Endothelial cell of umbilical vein (primary cell): ENCODE measurements at regions not wholly inside any gene's neighbourhood (a gene's known extent, or its start where the extent isn't known, plus 50 kb on each side); places are given as distances from the start of the nearest gene placed in this dataset.

ENCODE experiments used
- BruUV-seq: library from RNA; stranded (reverse); fragments of 400-500 nt; replicated peaks from 2 replicates; lab custom pipeline; 2021; lab: Mats Ljungman, UMichigan
- CTCF ChIA-PET: fragments of 300-600, 350-600 bp; sonication (Branson Sonifier 250); formaldehyde crosslinking; loops from one replicate; lab custom pipeline; 2021; ENCODE audit warnings: antibody characterized with exemption, inconsistent platforms; lab: Charles Lee
- POLR2A ChIA-PET: fragments of 300-600, 350-600 bp; sonication (Branson Sonifier 250); formaldehyde crosslinking; loops from one replicate; lab custom pipeline; 2021; ENCODE audit warnings: antibody characterized with exemption, inconsistent platforms; lab: Charles Lee
- DNase-seq: peaks from one replicate; pipeline ENCODE4 v3.0.0-alpha.2; 2011; ENCODE audit warnings: low read depth, low spot score
- FAIRE-seq: peaks from 2 replicates; lab custom pipeline; 2011; peaks lifted over from hg19 to GRCh38; lab: Jason Lieb, UNC
- H2AFZ ChIP-seq: 2 replicates; pipeline ENCODE4 v1.6.0; 2012; ENCODE audit warnings: low read depth, low read length, control low read depth, inconsistent platforms
- H3K27ac ChIP-seq: 2 replicates; pipeline ENCODE4 v1.5.1; 2011; ENCODE audit warnings: low read depth, mild to moderate bottlenecking, control low read depth, low read length, moderate library complexity; ENCODE audit not compliant: insufficient read depth
- H3K27me3 ChIP-seq, 2 experiments: 2 replicates each; pipeline versions ENCODE4 v1.6.0 to v1.6.1; 2011; ENCODE audit warnings: low read length in 2 of 2, mixed read lengths in 1 of 2; ENCODE audit not compliant: control insufficient read depth in 2 of 2, insufficient read depth in 2 of 2
- H3K36me3 ChIP-seq, 2 experiments: 2 replicates in 1 of 2; 3 replicates in 1 of 2; pipeline ENCODE4 v1.5.1; 2011; ENCODE audit warnings: low read length in 2 of 2, mild to moderate bottlenecking in 1 of 2, moderate library complexity in 1 of 2; ENCODE audit not compliant: control insufficient read depth in 2 of 2, insufficient read depth in 2 of 2; ENCODE audit errors: extremely low read depth in 1 of 2
- H3K4me1 ChIP-seq: 3 replicates; pipeline ENCODE4 v1.5.1; 2011; ENCODE audit warnings: mild to moderate bottlenecking, low read length; ENCODE audit not compliant: control insufficient read depth, insufficient read depth; ENCODE audit errors: extremely low read depth
- H3K4me2 ChIP-seq: 2 replicates; pipeline ENCODE4 v1.6.1; 2011; ENCODE audit warnings: low read length, control low read depth, mixed read lengths; ENCODE audit not compliant: insufficient read depth
- H3K4me3 ChIP-seq, 3 experiments: fragments of 200-600 bp in 1 of 3; sonication (generic), shearing (Covaris generic) in 1 of 3; replicated peaks in 1 of 3; 2 replicates each; pipeline ENCODE4 v1.5.1; 2011 to 2016; ENCODE audit warnings: control low read depth in 3 of 3, low read length in 3 of 3, mild to moderate bottlenecking in 2 of 3, inconsistent platforms in 1 of 3, low read depth in 1 of 3, moderate library complexity in 1 of 3; ENCODE audit not compliant: insufficient read depth in 1 of 3
- H3K79me2 ChIP-seq: 2 replicates; pipeline ENCODE4 v1.6.0; 2012; ENCODE audit warnings: low read length, inconsistent platforms; ENCODE audit not compliant: control insufficient read depth, insufficient read depth
- H3K9ac ChIP-seq: replicated peaks from 2 replicates; pipeline ENCODE3; 2011; ENCODE audit warnings: low read length, control low read depth; ENCODE audit not compliant: insufficient read depth; ENCODE audit errors: extremely low read depth
- H3K9me1 ChIP-seq: replicated peaks from 3 replicates; pipeline ENCODE4 v1.6.0; 2011; ENCODE audit warnings: mild to moderate bottlenecking, low read length; ENCODE audit not compliant: control insufficient read depth, insufficient read depth; ENCODE audit errors: extremely low read depth
- H3K9me3 ChIP-seq: replicated peaks from 2 replicates; pipeline ENCODE4 v1.5.1; 2012; ENCODE audit warnings: low read length, inconsistent platforms; ENCODE audit not compliant: control insufficient read depth, insufficient read depth
- H4K20me1 ChIP-seq: replicated peaks from 2 replicates; pipeline ENCODE3; 2011; ENCODE audit warnings: mild to moderate bottlenecking, low read length; ENCODE audit not compliant: control insufficient read depth, insufficient read depth; ENCODE audit errors: extremely low read depth
- EZH2 ChIP-seq: IDR thresholded peaks from 2 replicates; pipeline ENCODE4 v1.6.1; 2012; ENCODE audit warnings: borderline replicate concordance, low read depth, mild to moderate bottlenecking, moderate library complexity, low read length, inconsistent platforms; ENCODE audit not compliant: severe bottlenecking
- FOS ChIP-seq: IDR thresholded peaks from 2 replicates; pipeline ENCODE4 v1.6.1; 2011; ENCODE audit warnings: mild to moderate bottlenecking, low read length, moderate library complexity, borderline replicate concordance; ENCODE audit not compliant: insufficient read depth
- GATA2 ChIP-seq: IDR thresholded peaks from 2 replicates; pipeline ENCODE4 v1.7.0; 2011; ENCODE audit warnings: low read depth, mild to moderate bottlenecking, moderate library complexity, mixed read lengths, low read length; ENCODE audit not compliant: insufficient read length, insufficient read depth
- JUN ChIP-seq: IDR thresholded peaks from 2 replicates; pipeline ENCODE4 v1.6.1; 2011; ENCODE audit warnings: borderline replicate concordance, low read depth; ENCODE audit not compliant: insufficient read length, insufficient read depth
- MYC ChIP-seq: IDR thresholded peaks from one replicate; pipeline ENCODE4 v1.6.1; 2011; ENCODE audit warnings: mild to moderate bottlenecking, low read depth, low read length
- POLR2A ChIP-seq: IDR thresholded peaks from 2 replicates; pipeline ENCODE4 v1.6.1; 2012; ENCODE audit warnings: low read depth, mild to moderate bottlenecking, control low read depth, low read length
- POLR2AphosphoS5 ChIP-seq: IDR thresholded peaks from 2 replicates; pipeline ENCODE4 v1.6.1; 2012; ENCODE audit warnings: low read depth, mild to moderate bottlenecking, control low read depth, low read length, moderate library complexity; ENCODE audit not compliant: insufficient read depth
- dilution Hi-C: fragments of 300-500 bp; cut with MboI; formaldehyde crosslinking; loops from one replicate; pipeline ENCODE4 v1.15.0; 2019; ENCODE audit warnings: low sequenced_read_pairs; ENCODE audit not compliant: extremely low pct_ligation_motif_present
- intact Hi-C: fragments of 100-400 bp; cut with micrococcal nuclease; formaldehyde crosslinking; loops from one replicate; pipeline ENCODE4 v1.10.0; 2022
- TF ChIP-seq, protein P1 (sequence below): IDR thresholded peaks from 2 replicates; pipeline ENCODE4 v1.6.1; 2011; ENCODE audit not compliant: insufficient read depth, insufficient read length
- TF ChIP-seq, protein P2 (sequence below), 2 donors: IDR thresholded peaks; 1 replicate in 1 of 2; 2 replicates in 1 of 2; pipeline ENCODE4 v1.5.1; 2011; ENCODE audit warnings: low read length in 2 of 2, mild to moderate bottlenecking in 2 of 2, moderate library complexity in 2 of 2, control low read depth in 1 of 2, inconsistent platforms in 1 of 2, low read depth in 1 of 2; ENCODE audit not compliant: insufficient read depth in 1 of 2; ENCODE audit errors: extremely low read depth in 1 of 2

DNA sequence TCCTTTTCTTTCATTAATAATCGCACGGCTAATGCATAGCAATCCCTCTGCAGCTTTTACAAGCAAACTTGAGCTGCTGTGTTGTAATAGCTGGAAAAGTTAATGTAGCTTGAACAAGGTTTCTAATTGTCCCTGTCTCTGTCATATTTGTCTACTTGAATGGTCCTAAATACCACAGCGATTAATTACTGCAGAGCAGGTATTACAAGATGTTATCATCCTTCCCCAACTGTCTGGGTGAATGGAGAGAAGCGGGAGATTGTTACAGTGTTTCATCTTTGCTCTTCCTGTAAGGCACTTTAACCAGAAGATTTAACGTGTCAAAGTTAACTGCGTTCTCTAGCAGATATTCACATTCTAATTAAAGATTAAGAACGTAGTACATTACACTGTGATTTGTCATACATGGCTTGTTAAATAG lies 422.2 kb upstream of the POU3F3 start:
- H3K4me1 ChIP-seq: no peaks in the 10 kb centered on the region
- FAIRE-seq (no peak), DNase-seq (no peak)
- intact Hi-C loops (no loop called here), dilution Hi-C loops (no loop called here)
- H3K27ac ChIP-seq: no peak overlapping the region
- ChIA-PET POLR2A (no interaction called here), CTCF (no interaction called here)
- no peaks in the 10 kb centered on the region for H3K79me2 ChIP-seq
- peaks cover 4% of the 10 kb centered on the region for H3K9me3 ChIP-seq
- no peak overlapping the region for H3K9ac ChIP-seq
- no TSS peak for BruUV-seq
- no peak for TF ChIP-seq EZH2
- H3K9me1 ChIP-seq: no peaks in the 10 kb centered on the region
- no peak overlapping the region for H2AFZ ChIP-seq
- no peaks in the 10 kb centered on the region for H3K27me3 ChIP-seq
- no peak overlapping the region for H3K4me2 ChIP-seq
- no peaks in the 10 kb centered on the region for H3K36me3 ChIP-seq
- H3K4me3 ChIP-seq: no peak overlapping the region
- no peaks in the 10 kb centered on the region for H4K20me1 ChIP-seq

DNA sequence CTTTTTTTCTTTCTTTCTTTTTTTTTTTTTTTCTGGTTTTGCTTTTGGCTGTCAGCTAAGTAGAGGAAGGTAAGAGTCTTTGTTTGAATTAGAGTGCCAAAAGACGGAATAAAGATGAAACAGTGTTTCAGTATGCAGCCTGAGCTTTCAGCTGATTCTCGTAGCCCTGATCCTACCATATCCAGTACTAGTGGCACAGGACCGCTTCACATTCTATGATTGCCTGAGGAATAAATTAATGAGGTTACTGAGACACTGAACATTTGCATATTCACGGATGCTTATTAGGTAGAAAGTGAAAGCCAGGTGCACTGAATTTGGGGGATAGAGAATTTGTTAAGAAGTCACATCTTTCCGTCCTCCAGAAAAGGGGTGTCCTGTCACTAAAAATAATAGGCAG lies 421.5 kb upstream of the POU3F3 start:
- no peak overlapping the region for H3K4me3 ChIP-seq
- no peak overlapping the region for H2AFZ ChIP-seq
- peaks cover 4% of the 10 kb centered on the region for H3K9me3 ChIP-seq
- FAIRE-seq (no peak), DNase-seq (no peak)
- intact Hi-C loops (no loop called here), dilution Hi-C loops (no loop called here)
- no peaks in the 10 kb centered on the region for H3K79me2 ChIP-seq
- BruUV-seq: no TSS peak
- ChIA-PET CTCF (no interaction called here), POLR2A (no interaction called here)
- no peaks in the 10 kb centered on the region for H4K20me1 ChIP-seq
- no peak overlapping the region for H3K9ac ChIP-seq
- no peaks in the 10 kb centered on the region for H3K36me3 ChIP-seq
- H3K27ac ChIP-seq: no peak overlapping the region
- no peaks in the 10 kb centered on the region for H3K27me3 ChIP-seq
- no peak overlapping the region for H3K4me2 ChIP-seq
- H3K9me1 ChIP-seq: no peaks in the 10 kb centered on the region
- H3K4me1 ChIP-seq: no peaks in the 10 kb centered on the region
- TF ChIP-seq, protein P1, sequence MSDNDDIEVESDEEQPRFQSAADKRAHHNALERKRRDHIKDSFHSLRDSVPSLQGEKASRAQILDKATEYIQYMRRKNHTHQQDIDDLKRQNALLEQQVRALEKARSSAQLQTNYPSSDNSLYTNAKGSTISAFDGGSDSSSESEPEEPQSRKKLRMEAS: no peak
- TF ChIP-seq POLR2A: no peak
- no peak for TF ChIP-seq POLR2AphosphoS5
- TF ChIP-seq, protein P2, sequence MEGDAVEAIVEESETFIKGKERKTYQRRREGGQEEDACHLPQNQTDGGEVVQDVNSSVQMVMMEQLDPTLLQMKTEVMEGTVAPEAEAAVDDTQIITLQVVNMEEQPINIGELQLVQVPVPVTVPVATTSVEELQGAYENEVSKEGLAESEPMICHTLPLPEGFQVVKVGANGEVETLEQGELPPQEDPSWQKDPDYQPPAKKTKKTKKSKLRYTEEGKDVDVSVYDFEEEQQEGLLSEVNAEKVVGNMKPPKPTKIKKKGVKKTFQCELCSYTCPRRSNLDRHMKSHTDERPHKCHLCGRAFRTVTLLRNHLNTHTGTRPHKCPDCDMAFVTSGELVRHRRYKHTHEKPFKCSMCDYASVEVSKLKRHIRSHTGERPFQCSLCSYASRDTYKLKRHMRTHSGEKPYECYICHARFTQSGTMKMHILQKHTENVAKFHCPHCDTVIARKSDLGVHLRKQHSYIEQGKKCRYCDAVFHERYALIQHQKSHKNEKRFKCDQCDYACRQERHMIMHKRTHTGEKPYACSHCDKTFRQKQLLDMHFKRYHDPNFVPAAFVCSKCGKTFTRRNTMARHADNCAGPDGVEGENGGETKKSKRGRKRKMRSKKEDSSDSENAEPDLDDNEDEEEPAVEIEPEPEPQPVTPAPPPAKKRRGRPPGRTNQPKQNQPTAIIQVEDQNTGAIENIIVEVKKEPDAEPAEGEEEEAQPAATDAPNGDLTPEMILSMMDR (IDR thresholded peaks at IDR 0.05; ENCODE audit: extremely low read depth in 1 of 2, insufficient read depth in 1 of 2, low read depth in 1 of 2, low read length in 2 of 2): no peak
- TF ChIP-seq EZH2: no peak
- TF ChIP-seq GATA2: no peak
- no peak for TF ChIP-seq JUN
- TF ChIP-seq FOS: no peak
- TF ChIP-seq MYC: no peak
